ENCODE measurements at regions not wholly inside any gene's neighbourhood (a gene's known extent, or its start where the extent isn't known, plus 50 kb on each side); places are given as distances from the start of the nearest gene placed in this dataset.

DNA sequence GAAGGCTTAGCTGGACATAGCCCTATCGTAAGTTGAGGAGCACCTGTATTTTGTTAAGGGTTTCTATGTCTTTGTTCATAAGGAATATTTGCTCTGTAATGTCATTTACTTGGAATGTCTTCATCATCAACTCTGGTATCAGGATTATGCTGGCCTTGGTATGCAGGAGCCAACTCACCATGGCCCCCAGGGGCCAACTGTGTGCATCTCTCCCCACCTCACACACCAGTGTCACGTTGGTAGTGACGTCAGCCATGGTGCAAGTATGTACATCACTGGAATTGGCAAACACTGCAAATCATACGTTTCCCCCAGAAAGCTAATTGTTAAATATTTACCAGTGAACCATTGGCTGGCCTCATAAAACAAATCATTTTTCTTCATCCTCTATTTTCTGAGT, 70.8 kb downstream of the YTHDF1 start:
- 55% methylated on average over 4 of the region's 4 CpGs for WGBS
- peaks cover 0 to 67% (median 2%) of the 10 kb centered on the region in 4 donors for H3K27me3 ChIP-seq
- TF ChIP-seq POLR2AphosphoS5 (IDR thresholded peaks at IDR 0.05): no peak
- TF ChIP-seq EP300 (IDR thresholded peaks at IDR 0.05): no peak
- no peak for TF ChIP-seq CTCF (IDR thresholded peaks at IDR 0.05)
- no peak for TF ChIP-seq POLR2A (IDR thresholded peaks at IDR 0.05; ENCODE audit: low read depth)
- no peaks in the 10 kb centered on the region for H3K4me1 ChIP-seq
- no peak for DNase-seq (ENCODE audit: extremely low spot score)
- no peaks in the 10 kb centered on the region for H3K36me3 ChIP-seq
- intact Hi-C loops (cut with DNase I): no loop called here
- peaks cover 0 to 21% (median 11%) of the 10 kb centered on the region in 4 donors for H3K9me3 ChIP-seq
- no peak overlapping the region for H3K4me3 ChIP-seq
- H3K27ac ChIP-seq (replicated peaks in 1 of 4): no peak overlapping the region

DNA sequence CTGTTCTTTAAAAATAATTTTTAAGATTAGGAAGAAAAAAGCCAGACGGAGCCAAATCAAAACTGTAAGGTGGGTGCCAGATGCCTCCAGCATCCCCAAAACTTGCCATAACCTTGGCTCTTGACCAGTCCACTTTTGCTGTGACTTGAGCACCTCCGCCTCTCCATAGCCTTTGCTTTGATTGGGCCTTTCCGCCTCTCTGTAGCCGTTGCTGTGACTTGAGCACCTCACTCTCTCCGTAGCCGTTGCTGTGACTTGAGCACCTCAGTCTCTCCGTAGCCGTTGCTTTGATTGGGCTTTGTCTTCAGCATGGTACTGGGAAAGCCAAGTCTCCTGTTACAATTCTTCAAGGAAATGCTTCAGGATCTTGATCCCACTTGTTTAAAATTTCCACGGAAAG, 73.0 kb downstream of the YTHDF1 start:
- no peak overlapping the region for H3K4me3 ChIP-seq
- DNase-seq (ENCODE audit: extremely low spot score): no peak
- H3K36me3 ChIP-seq: no peaks in the 10 kb centered on the region
- peaks cover 0 to 68% (median 0%) of the 10 kb centered on the region in 4 donors for H3K27me3 ChIP-seq
- WGBS: 80% methylated on average over 9 of the region's 9 CpGs
- H3K27ac ChIP-seq (replicated peaks in 1 of 4): no peak overlapping the region
- H3K4me1 ChIP-seq: no peaks in the 10 kb centered on the region
- TF ChIP-seq POLR2A (IDR thresholded peaks at IDR 0.05; ENCODE audit: low read depth) (no peak), POLR2AphosphoS5 (IDR thresholded peaks at IDR 0.05) (no peak), CTCF (IDR thresholded peaks at IDR 0.05) (no peak), EP300 (IDR thresholded peaks at IDR 0.05) (no peak)
- peaks cover 0 to 11% (median 4%) of the 10 kb centered on the region in 4 donors for H3K9me3 ChIP-seq
- intact Hi-C loops (cut with DNase I): no loop called here

DNA sequence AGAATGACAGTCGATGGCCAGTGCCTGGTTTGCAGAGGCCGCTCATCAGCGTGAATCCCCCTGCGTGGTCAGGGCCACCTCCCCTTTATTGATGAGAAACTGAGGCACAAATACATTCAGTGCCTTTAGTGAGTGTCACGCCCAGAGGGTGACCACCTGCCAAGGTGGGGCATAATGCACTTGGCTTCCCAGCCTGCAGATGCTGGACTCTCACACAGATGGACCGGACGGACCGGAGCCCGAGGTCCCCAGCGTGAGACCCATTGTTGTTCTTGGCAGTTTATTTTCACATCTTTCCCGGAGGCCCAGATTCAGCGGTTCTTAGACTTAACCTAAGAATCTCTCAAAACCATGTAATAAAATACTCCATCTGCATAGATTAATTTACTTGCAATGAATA, 74.4 kb downstream of the YTHDF1 start:
- TF ChIP-seq EP300 (IDR thresholded peaks at IDR 0.05): no peak
- no peak for TF ChIP-seq POLR2AphosphoS5 (IDR thresholded peaks at IDR 0.05)
- no peak for TF ChIP-seq POLR2A (IDR thresholded peaks at IDR 0.05; ENCODE audit: low read depth)
- no peak for TF ChIP-seq CTCF (IDR thresholded peaks at IDR 0.05)
- no peaks in the 10 kb centered on the region for H3K4me1 ChIP-seq
- no peak overlapping the region for H3K4me3 ChIP-seq
- no peak for DNase-seq (ENCODE audit: extremely low spot score)
- WGBS: 84% methylated on average over 12 of the region's 12 CpGs
- H3K9me3 ChIP-seq: no peaks in the 10 kb centered on the region
- no peaks in the 10 kb centered on the region for H3K36me3 ChIP-seq
- intact Hi-C loops (cut with DNase I): no loop called here
- H3K27me3 ChIP-seq: peaks cover 0 to 77% (median 0%) of the 10 kb centered on the region in 4 donors
- H3K27ac ChIP-seq (replicated peaks in 1 of 4): no peak overlapping the region

- TF ChIP-seq EP300 (IDR thresholded peaks at IDR 0.05) (no peak), POLR2AphosphoS5 (IDR thresholded peaks at IDR 0.05) (no peak), CTCF (IDR thresholded peaks at IDR 0.05) (no peak), POLR2A (IDR thresholded peaks at IDR 0.05; ENCODE audit: low read depth) (no peak)
- Histone ChIP-seq H3K4me1 (no peaks in the 10 kb centered on the region), H3K36me3 (no peaks in the 10 kb centered on the region), H3K27me3 (peaks cover 0 to 80% (median 0%) of the 10 kb centered on the region in 4 donors), H3K4me3 (no peak overlapping the region), H3K9me3 (no peaks in the 10 kb centered on the region), H3K27ac (replicated peaks in 1 of 4) (no peak overlapping the region)
- intact Hi-C loops (cut with DNase I): no loop called here
- no peak for DNase-seq (ENCODE audit: extremely low spot score)
- WGBS: 84% methylated on average over 20 of the region's 24 CpGs
Observed at GRCh38 chr20:63140514-63141433, 75.2 kb downstream of the YTHDF1 start.
